Tibial artery (tissue), 4 donors: ENCODE measurements at regions not wholly inside any gene's neighbourhood (a gene's known extent, or its start where the extent isn't known, plus 50 kb on each side); places are given as distances from the start of the nearest gene placed in this dataset.

ENCODE experiments used
- DNase-seq, 2 donors: peaks; one replicate each; pipeline ENCODE4 v3.0.0-alpha.2; 2019
- H3K27ac ChIP-seq, 2 donors: fragments of 200-600 bp; sonication (generic) in 1 of 2; 1 replicate in 1 of 2; 2 replicates in 1 of 2; pipeline ENCODE4 v1.5.1; 2018 to 2019; ENCODE audit warnings: mild to moderate bottlenecking in 1 of 2
- H3K27me3 ChIP-seq, 2 donors: fragments of 200-600 bp; sonication (generic) in 1 of 2; one replicate each; pipeline versions ENCODE4 v1.5.1 to v1.6.0; 2016 to 2019
- H3K36me3 ChIP-seq, 3 donors: fragments of 200-600 bp; sonication (generic) in 2 of 3; one replicate each; pipeline ENCODE4 v1.5.1; 2016 to 2019; ENCODE audit warnings: mild to moderate bottlenecking in 2 of 3
- H3K4me1 ChIP-seq, 4 donors: fragments of 200-600 bp; sonication (generic) in 2 of 4; 1 replicate in 3 of 4; 2 replicates in 1 of 4; pipeline ENCODE4 v1.5.1; 2016 to 2019
- H3K4me3 ChIP-seq, 2 donors: fragments of 200-600 bp; sonication (generic) in 1 of 2; 1 replicate in 1 of 2; 2 replicates in 1 of 2; pipeline ENCODE4 v1.5.1; 2018 to 2019; ENCODE audit warnings: mild to moderate bottlenecking in 2 of 2
- H3K9me3 ChIP-seq, 3 donors: fragments of 200-600 bp; sonication (generic) in 1 of 3; one replicate each; pipeline ENCODE4 v1.5.1; 2016 to 2019
- intact Hi-C: fragments of 100-400 bp; cut with DNase I; formaldehyde crosslinking; loops from one replicate; pipeline ENCODE4 v1.15.0; 2023; ENCODE audit warnings: low total_unique reads
- TF ChIP-seq, protein P1 (sequence below), 2 experiments: fragments of 200-600 bp in 1 of 2; fragments of 450-650 bp in 1 of 2; IDR thresholded peaks; one replicate each; pipeline ENCODE4 v1.5.1; 2017 to 2019; ENCODE audit warnings: antibody characterized with exemption in 2 of 2, mild to moderate bottlenecking in 1 of 2, moderate library complexity in 1 of 2

DNA sequence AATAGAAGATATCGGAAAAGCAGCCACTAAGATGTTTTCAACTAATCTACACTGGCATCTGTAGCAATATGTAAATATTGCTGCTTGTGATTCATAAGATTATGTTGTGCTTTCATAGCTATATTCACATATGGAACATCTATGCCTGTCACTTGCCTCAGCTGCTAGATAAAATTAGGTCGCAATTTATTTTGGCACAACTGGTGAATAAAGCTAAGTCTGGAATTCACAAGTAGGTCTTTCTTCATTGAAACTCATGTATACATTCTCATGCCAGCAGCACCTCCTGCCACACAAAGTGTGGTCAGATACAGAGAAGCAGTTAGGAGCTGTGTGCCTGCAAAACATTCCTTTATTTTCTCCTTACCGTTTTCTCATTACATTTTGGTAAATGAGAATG is 543.3 kb upstream of the CHORDC1 start:
- TF ChIP-seq, protein P1, sequence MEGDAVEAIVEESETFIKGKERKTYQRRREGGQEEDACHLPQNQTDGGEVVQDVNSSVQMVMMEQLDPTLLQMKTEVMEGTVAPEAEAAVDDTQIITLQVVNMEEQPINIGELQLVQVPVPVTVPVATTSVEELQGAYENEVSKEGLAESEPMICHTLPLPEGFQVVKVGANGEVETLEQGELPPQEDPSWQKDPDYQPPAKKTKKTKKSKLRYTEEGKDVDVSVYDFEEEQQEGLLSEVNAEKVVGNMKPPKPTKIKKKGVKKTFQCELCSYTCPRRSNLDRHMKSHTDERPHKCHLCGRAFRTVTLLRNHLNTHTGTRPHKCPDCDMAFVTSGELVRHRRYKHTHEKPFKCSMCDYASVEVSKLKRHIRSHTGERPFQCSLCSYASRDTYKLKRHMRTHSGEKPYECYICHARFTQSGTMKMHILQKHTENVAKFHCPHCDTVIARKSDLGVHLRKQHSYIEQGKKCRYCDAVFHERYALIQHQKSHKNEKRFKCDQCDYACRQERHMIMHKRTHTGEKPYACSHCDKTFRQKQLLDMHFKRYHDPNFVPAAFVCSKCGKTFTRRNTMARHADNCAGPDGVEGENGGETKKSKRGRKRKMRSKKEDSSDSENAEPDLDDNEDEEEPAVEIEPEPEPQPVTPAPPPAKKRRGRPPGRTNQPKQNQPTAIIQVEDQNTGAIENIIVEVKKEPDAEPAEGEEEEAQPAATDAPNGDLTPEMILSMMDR (IDR thresholded peaks at IDR 0.05): no peak
- Histone ChIP-seq H3K4me3 (no peak overlapping the region), H3K9me3 (no peaks in the 10 kb centered on the region), H3K27me3 (no peaks in the 10 kb centered on the region), H3K27ac (no peak overlapping the region), H3K4me1 (no peaks in the 10 kb centered on the region), H3K36me3 (no peaks in the 10 kb centered on the region)
- no peak for DNase-seq
- intact Hi-C loops: no loop called here

DNA sequence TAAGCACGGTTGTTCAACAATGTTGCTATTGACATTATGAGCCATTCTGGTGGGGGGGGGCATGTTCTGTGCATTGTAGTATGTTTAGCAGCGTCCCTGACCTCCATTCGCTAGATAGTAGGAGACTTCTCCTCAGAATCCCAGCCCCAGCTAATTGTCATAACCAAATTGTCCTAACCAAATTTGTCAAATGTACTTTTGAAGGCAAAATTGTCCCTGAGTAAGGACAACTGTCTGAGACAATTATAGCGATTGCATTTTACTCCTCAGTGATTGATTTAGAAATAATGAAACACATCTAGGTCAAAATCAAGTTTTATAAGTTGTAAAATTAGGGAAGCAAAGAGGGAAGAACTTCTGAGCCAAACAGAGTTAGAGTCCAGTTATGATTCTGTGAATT is 541.8 kb upstream of the CHORDC1 start:
- Histone ChIP-seq H3K27me3 (no peaks in the 10 kb centered on the region), H3K4me1 (no peaks in the 10 kb centered on the region), H3K4me3 (no peak overlapping the region), H3K36me3 (no peaks in the 10 kb centered on the region), H3K27ac (no peak overlapping the region), H3K9me3 (no peaks in the 10 kb centered on the region)
- TF ChIP-seq, protein P1 (IDR thresholded peaks at IDR 0.05): no peak
- no peak for DNase-seq
- intact Hi-C loops: no loop called here

DNA sequence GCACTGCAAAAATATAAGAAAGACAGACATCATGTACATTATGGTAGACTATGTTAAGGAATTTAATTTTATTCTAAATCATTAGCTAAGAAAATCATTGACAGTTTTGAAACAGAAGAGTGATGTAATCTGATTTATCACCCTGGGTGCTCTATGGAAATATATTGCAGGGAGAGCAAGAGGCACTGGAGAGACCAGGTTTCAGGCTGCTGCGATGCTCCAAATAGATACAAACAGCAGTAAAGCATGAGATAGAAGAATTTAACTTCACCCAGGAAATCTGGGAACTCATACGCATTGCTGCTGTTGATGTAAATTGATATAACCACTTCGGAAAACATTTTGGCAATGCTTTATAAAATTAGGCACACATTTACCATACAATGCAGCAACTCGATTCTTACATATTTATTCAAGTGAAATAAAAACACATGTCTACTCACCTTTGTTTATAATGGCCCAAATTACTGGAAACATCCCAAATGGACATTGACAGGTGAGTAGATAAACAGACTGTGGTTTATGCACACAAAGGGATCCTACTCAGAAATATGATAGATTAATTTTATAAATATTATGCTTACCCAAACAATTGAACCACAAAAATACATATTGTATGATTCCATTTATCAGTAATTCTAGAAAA is 535.1 kb upstream of the CHORDC1 start:
- intact Hi-C loops: no loop called here
- Histone ChIP-seq H3K27ac (no peak overlapping the region), H3K4me3 (no peak overlapping the region), H3K27me3 (no peaks in the 10 kb centered on the region), H3K9me3 (no peaks in the 10 kb centered on the region), H3K36me3 (no peaks in the 10 kb centered on the region), H3K4me1 (no peaks in the 10 kb centered on the region)
- TF ChIP-seq, protein P1 (IDR thresholded peaks at IDR 0.05): no peak
- no peak for DNase-seq

DNA sequence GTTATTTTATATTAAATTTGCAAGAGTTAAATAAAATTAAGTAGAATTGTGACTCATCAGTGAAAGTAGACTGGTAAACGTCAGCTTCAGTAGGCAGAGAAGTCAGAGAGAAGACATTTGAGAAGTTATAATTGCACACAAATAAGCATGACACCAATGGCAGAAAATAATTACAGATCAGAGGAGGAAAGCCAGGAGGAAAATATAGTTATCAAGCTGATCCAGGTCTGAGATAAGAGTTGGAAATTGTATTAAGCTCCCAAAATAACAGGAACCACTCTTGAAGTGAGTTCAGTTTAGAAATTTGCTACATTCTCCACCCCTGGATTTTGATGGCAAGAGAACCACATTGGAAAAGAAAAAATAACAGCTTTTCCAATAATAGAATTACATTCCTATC is 533.8 kb upstream of the CHORDC1 start:
- TF ChIP-seq, protein P1 (IDR thresholded peaks at IDR 0.05): no peak
- intact Hi-C loops: no loop called here

DNA sequence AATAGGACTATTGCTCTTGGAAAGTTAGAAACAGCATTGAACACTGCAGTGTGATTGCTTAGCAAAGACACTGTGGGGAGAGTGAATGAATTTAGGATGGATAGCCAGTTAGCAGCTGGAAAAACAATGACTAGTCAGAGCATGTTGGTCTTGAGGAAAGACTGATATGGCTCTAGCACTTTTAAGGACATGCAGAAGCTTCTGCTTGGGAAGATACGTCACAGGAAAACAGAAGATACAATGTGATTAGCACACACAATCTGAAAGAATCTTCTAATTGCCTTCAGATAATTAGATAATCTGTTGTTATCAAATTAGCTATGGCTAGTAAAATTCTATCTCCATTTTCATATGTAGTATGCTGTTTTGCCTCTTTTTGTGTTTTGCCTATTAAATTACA is 530.7 kb upstream of the CHORDC1 start:
- intact Hi-C loops: no loop called here

More for the DNA sequence above, 533.8 kb upstream of the CHORDC1 start:
- no peak overlapping the region for H3K4me3 ChIP-seq
- H3K36me3 ChIP-seq: no peaks in the 10 kb centered on the region
- no peaks in the 10 kb centered on the region for H3K27me3 ChIP-seq
- DNase-seq: no peak
- no peaks in the 10 kb centered on the region for H3K9me3 ChIP-seq
- no peak overlapping the region for H3K27ac ChIP-seq
- no peaks in the 10 kb centered on the region for H3K4me1 ChIP-seq

More for the DNA sequence above, 530.7 kb upstream of the CHORDC1 start:
- DNase-seq: no peak
- Histone ChIP-seq H3K27ac (no peak overlapping the region), H3K9me3 (no peaks in the 10 kb centered on the region), H3K4me1 (no peaks in the 10 kb centered on the region), H3K36me3 (no peaks in the 10 kb centered on the region), H3K27me3 (no peaks in the 10 kb centered on the region), H3K4me3 (no peak overlapping the region)
- TF ChIP-seq, protein P1 (IDR thresholded peaks at IDR 0.05): no peak
